Hepatocyte (in vitro differentiated cells): ENCODE measurements at regions not wholly inside any gene's neighbourhood (a gene's known extent, or its start where the extent isn't known, plus 50 kb on each side); places are given as distances from the start of the nearest gene placed in this dataset.

ENCODE experiments used
- EZH2 ChIP-seq: fragments of 200-600 bp; sonication (generic); IDR thresholded peaks from 2 replicates; pipeline ENCODE4 v1.6.1; 2016; ENCODE audit warnings: antibody characterized with exemption, mild to moderate bottlenecking, borderline replicate concordance
- EZH2phosphoT487 ChIP-seq: fragments of 200-600 bp; sonication (generic); IDR thresholded peaks from one replicate; pipeline ENCODE4 v1.6.1; 2018; ENCODE audit warnings: antibody characterized with exemption, mild to moderate bottlenecking, low read depth, moderate library complexity; ENCODE audit not compliant: unreplicated experiment, severe bottlenecking
- TF ChIP-seq, protein P1 (sequence below): fragments of 200-600 bp; sonication (generic); IDR thresholded peaks from 2 replicates; pipeline ENCODE4 v1.5.1; 2016; ENCODE audit warnings: antibody characterized with exemption, mild to moderate bottlenecking; ENCODE audit not compliant: poor library complexity

DNA sequence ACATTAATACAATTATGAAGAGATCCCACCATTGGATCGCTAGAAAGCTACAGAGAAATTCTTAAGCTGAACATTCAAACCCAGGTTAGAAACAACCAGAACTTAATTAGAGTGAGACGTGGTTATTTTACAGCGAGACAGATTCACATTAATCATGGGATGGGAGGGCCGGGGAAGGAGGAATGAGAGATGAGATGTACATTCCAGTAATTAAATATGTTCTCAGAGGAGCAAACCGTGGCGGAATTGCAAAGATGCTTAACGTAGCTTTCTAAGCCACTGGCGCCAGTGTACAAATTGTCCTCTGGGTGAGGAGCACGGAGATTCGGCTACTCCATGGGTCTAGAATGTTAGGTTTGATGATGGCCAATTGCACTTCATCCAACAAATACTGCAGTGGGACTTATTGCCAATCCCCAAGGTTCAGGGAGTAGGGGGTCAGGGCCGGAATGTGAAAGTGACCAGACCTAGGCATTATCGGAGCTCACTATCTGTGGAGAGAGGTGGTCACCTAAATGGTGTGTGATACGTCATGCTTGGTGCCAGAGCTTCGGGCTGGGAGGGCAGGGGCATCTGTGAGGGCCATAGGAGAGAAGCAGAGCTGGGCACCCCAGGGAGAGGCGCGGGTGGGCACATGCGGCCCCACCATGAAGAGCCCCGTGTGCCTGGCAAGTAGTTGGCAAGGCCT, 114.7 kb downstream of the EDN3 start:
- TF ChIP-seq EZH2 (no peak), EZH2phosphoT487 (no peak)
- TF ChIP-seq, protein P1, sequence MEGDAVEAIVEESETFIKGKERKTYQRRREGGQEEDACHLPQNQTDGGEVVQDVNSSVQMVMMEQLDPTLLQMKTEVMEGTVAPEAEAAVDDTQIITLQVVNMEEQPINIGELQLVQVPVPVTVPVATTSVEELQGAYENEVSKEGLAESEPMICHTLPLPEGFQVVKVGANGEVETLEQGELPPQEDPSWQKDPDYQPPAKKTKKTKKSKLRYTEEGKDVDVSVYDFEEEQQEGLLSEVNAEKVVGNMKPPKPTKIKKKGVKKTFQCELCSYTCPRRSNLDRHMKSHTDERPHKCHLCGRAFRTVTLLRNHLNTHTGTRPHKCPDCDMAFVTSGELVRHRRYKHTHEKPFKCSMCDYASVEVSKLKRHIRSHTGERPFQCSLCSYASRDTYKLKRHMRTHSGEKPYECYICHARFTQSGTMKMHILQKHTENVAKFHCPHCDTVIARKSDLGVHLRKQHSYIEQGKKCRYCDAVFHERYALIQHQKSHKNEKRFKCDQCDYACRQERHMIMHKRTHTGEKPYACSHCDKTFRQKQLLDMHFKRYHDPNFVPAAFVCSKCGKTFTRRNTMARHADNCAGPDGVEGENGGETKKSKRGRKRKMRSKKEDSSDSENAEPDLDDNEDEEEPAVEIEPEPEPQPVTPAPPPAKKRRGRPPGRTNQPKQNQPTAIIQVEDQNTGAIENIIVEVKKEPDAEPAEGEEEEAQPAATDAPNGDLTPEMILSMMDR: no peak
